ENCODE measurements at regions not wholly inside any gene's neighbourhood (a gene's known extent, or its start where the extent isn't known, plus 50 kb on each side); places are given as distances from the start of the nearest gene placed in this dataset.

DNA sequence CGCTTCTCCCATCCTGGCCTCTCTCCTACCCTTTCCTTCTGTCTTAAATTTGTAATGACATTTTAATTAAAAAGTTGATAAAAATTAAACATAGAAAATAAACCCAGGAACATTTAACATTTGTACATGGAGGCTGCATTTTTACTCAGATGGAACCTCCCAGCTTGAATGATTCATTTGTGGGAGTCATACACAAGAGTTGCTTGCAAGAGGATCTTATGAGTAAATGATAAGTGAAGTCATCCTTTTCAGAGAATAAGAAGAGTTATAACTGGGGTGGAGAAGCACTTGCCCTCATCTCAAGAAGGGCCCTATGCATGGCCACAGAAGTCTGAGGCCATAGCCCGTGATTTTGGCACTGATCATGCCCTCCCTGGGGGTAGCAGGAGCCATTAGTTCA lies 482.9 kb upstream of the BOD1L1 start:
- H3K4me3 Mint-ChIP-seq = no peak overlapping the region
- no peaks in the 10 kb centered on the region for H3K36me3 Mint-ChIP-seq (ENCODE audit: low read depth)
- H3K4me1 Mint-ChIP-seq (ENCODE audit: low read depth) = peaks cover 2% of the 10 kb centered on the region
- H3K9me3 Mint-ChIP-seq = peaks cover 14% of the 10 kb centered on the region
- no peak overlapping the region for H3K27ac Mint-ChIP-seq
- no peaks in the 10 kb centered on the region for H3K27me3 Mint-ChIP-seq (ENCODE audit: low read depth)
- DNase-seq (ENCODE audit: low spot score) = no peak

DNA sequence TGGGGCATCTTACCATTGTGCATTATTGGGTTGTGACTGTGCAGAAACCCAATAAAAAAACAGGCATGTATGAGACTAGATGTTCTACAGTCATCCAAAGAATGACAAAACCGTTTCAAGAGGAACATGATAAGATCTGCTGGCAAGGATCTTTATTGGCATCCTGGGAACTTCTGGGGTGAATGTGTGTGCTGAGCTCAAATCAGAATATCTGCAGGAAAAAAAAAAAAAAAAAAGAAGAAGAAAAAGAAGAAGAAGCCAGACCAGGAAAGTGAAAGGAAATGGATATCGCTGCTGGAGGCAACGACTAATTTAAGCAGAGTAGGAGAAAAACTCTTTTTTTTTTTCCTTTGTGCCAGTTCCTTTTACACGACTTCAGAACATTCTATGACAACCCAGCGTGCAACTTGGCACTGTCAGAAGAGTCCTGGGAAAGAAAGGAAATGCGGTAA lies 484.2 kb upstream of the BOD1L1 start:
- no peaks in the 10 kb centered on the region for H3K36me3 Mint-ChIP-seq (ENCODE audit: low read depth)
- H3K4me3 Mint-ChIP-seq = no peak overlapping the region
- H3K27me3 Mint-ChIP-seq (ENCODE audit: low read depth) = no peaks in the 10 kb centered on the region
- H3K4me1 Mint-ChIP-seq (ENCODE audit: low read depth) = peaks cover 2% of the 10 kb centered on the region
- peaks cover 11% of the 10 kb centered on the region for H3K9me3 Mint-ChIP-seq
- DNase-seq (ENCODE audit: low spot score) = no peak
- no peak overlapping the region for H3K27ac Mint-ChIP-seq

DNA sequence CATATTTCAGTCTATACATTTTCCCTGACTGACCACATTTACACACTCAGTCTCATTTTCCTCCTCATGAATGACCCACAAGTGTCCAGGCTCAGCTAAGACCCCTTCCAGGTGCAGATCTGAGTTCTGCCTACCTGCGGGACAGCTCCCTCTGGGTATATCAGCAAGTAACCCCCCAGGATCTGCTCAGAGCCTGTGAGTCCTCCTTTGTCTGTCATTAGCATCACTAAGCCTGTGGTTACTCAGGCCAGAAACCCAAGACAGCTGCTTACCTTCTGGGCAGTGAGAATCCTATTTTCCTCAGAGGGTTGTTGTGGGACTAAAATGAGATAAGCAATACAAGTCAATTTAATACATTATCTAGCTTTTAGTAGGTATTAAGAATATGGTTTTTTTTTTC lies 487.6 kb upstream of the BOD1L1 start:
- H3K4me1 Mint-ChIP-seq (ENCODE audit: low read depth) = peaks cover 2% of the 10 kb centered on the region
- no peak for DNase-seq (ENCODE audit: low spot score)
- H3K36me3 Mint-ChIP-seq (ENCODE audit: low read depth) = no peaks in the 10 kb centered on the region
- no peaks in the 10 kb centered on the region for H3K27me3 Mint-ChIP-seq (ENCODE audit: low read depth)
- H3K27ac Mint-ChIP-seq = no peak overlapping the region
- no peak overlapping the region for H3K4me3 Mint-ChIP-seq
- H3K9me3 Mint-ChIP-seq = no peaks in the 10 kb centered on the region

DNA sequence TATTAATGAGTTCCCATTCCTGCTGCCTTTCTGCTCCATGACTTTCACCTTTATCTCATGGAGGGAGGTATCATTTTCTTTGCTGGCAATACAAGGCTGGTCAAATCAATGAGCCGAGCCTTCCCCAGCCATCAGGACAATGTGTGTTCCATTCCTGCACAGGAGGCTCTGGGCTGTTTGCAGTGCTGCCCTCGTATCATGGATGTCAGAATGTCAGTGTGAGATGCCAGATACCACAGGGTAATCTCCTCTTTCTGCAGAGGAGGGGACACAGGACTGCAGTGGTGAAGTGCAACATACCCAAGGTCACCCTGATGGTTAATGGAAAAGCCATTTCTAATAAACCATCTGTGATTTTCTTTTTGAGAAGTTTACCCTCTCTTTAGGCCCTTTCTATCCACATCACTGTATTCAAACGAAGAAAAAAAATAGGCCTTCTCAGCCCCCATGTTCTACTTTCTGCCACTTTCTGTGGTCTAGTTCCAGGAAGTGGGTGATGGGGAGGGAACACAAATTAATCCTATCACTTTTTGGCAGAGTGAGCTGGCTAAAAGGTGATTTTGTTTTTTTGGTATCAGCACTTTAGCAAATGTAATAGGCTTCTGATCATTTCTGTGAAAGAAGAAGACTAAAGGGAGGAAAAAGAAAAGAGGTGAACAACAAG lies 490.2 kb upstream of the BOD1L1 start:
- H3K36me3 Mint-ChIP-seq (ENCODE audit: low read depth) = no peaks in the 10 kb centered on the region
- no peak for DNase-seq (ENCODE audit: low spot score)
- no peak overlapping the region for H3K4me3 Mint-ChIP-seq
- no peaks in the 10 kb centered on the region for H3K27me3 Mint-ChIP-seq (ENCODE audit: low read depth)
- H3K27ac Mint-ChIP-seq = no peak overlapping the region
- H3K9me3 Mint-ChIP-seq = no peaks in the 10 kb centered on the region
- no peaks in the 10 kb centered on the region for H3K4me1 Mint-ChIP-seq (ENCODE audit: low read depth)

DNA sequence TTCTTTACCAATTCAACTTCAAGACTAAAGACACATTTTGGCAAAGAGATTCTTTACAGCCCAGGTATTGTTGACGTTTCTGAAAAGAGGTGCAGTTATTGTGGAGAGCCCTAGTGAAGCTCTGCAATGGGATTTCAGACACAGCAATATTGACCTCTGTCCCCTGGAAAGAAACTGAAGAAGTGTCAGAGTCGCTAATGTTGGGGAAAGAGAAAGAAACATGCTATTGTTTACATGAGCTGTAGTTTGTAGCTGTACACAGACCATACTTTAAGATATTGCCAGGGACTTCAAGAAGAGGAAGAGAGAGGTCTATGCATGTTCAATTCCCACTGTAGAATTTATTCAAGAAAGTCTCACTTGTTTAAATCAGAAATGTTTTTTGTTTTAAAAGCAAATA lies 497.3 kb upstream of the BOD1L1 start:
- no peak overlapping the region for H3K27ac Mint-ChIP-seq
- H3K36me3 Mint-ChIP-seq (ENCODE audit: low read depth) = no peaks in the 10 kb centered on the region
- no peak for DNase-seq (ENCODE audit: low spot score)
- H3K4me3 Mint-ChIP-seq = no peak overlapping the region
- peaks cover 2% of the 10 kb centered on the region for H3K27me3 Mint-ChIP-seq (ENCODE audit: low read depth)
- H3K9me3 Mint-ChIP-seq = no peaks in the 10 kb centered on the region
- no peaks in the 10 kb centered on the region for H3K4me1 Mint-ChIP-seq (ENCODE audit: low read depth)

DNA sequence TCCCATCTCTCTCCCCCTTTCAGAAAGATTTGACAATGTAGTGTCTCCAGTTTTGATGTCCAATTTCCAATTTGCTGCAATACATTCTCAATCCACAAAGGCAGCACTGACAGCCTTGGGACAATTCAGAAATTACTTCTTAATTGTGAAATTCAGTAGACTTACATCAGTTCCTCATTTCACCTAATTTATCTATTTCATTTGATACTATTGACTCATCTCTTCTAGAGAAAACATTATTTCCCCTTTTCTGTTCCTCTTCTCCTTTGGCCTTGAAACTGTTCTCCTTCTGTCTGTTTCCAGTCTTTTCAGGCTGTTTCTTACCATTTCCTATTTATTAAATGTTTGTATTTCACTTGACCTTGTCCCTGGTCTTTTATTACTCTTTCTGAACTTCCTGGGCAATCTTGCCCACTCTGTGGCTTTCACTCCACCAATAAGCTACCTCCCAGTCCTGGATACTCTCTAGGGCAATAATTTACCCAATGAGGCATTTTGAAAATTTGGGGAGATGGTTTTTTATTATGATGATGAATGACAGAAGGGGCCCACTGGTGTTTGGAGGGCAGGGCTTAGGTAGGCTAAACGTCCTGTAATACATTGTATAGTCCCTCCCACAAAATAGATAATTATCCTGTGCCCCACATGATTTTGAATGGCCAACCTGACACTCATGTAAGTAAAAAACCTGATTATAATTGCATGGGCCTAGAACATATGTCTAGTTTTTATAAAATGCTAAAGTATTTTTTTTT lies 498.0 kb upstream of the BOD1L1 start:
- no peaks in the 10 kb centered on the region for H3K4me1 Mint-ChIP-seq (ENCODE audit: low read depth)
- H3K4me3 Mint-ChIP-seq = no peak overlapping the region
- DNase-seq (ENCODE audit: low spot score) = no peak
- H3K36me3 Mint-ChIP-seq (ENCODE audit: low read depth) = no peaks in the 10 kb centered on the region
- peaks cover 2% of the 10 kb centered on the region for H3K27me3 Mint-ChIP-seq (ENCODE audit: low read depth)
- no peak overlapping the region for H3K27ac Mint-ChIP-seq
- H3K9me3 Mint-ChIP-seq = no peaks in the 10 kb centered on the region

DNA sequence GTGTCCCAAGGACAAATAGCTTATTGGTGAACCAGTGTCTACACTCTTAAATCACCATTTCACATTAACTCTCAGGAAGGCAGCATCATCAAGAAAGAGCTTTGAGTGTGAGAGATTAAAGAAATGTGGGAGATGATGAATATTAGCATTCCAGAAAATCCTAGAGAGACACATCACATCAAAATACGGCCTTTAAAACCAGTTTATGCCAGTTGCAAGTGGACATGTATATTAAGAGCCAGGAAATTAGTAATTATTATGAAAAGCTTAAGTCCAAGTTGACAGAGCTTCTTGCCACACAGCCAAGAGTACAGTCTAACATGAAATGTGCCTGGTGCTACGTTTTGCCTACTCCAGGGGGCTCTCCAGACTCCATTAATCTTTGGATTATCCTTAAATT lies 503.0 kb upstream of the BOD1L1 start:
- H3K36me3 Mint-ChIP-seq (ENCODE audit: low read depth) = no peaks in the 10 kb centered on the region
- no peak overlapping the region for H3K27ac Mint-ChIP-seq
- H3K4me3 Mint-ChIP-seq = no peak overlapping the region
- no peak for DNase-seq (ENCODE audit: low spot score)
- no peaks in the 10 kb centered on the region for H3K9me3 Mint-ChIP-seq
- H3K4me1 Mint-ChIP-seq (ENCODE audit: low read depth) = no peaks in the 10 kb centered on the region
- no peaks in the 10 kb centered on the region for H3K27me3 Mint-ChIP-seq (ENCODE audit: low read depth)

DNA sequence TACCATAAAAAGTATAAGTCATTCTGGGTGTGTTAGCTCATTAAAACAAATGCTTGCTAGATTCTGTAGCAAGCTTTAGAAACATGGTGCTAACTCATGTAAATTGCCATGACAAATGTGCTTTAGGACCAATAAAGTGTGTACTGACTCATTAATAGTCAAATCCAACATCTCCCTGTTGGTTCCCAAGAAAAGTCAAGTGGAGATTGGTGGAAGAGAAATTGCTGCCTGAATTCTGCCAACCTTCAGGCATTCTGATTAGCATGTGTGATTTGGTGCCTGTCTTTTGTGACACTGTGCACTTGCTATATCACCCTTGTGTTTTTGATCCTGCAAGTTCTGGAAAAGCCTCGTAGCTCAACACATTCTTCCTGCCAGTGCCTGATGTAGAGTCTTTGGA lies 503.8 kb upstream of the BOD1L1 start:
- no peak overlapping the region for H3K4me3 Mint-ChIP-seq
- H3K27ac Mint-ChIP-seq = no peak overlapping the region
- no peaks in the 10 kb centered on the region for H3K27me3 Mint-ChIP-seq (ENCODE audit: low read depth)
- H3K9me3 Mint-ChIP-seq = no peaks in the 10 kb centered on the region
- no peak for DNase-seq (ENCODE audit: low spot score)
- no peaks in the 10 kb centered on the region for H3K4me1 Mint-ChIP-seq (ENCODE audit: low read depth)
- H3K36me3 Mint-ChIP-seq (ENCODE audit: low read depth) = no peaks in the 10 kb centered on the region

DNA sequence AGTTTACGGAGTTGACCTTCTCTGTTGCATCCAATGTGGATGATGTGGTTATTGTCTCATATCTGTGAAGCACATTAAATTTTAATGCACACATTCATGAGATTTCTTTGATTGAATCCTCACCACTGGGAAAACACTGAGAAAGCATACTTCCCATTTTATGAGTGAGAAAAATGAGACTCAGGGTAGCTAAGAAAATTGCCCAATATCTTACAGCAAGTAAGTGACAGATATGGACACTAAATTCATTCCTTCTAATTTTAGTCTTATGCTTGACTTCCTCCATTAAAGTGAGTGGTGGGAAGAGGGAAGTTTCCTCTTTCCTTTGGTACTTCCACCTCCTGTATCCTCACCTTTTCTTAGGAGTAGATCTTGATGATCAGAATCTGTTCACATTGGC lies 504.8 kb upstream of the BOD1L1 start:
- no peak for DNase-seq (ENCODE audit: low spot score)
- Mint-ChIP-seq H3K27ac (no peak overlapping the region), H3K9me3 (no peaks in the 10 kb centered on the region), H3K27me3 (ENCODE audit: low read depth) (no peaks in the 10 kb centered on the region), H3K4me1 (ENCODE audit: low read depth) (no peaks in the 10 kb centered on the region), H3K4me3 (no peak overlapping the region), H3K36me3 (ENCODE audit: low read depth) (no peaks in the 10 kb centered on the region)

DNA sequence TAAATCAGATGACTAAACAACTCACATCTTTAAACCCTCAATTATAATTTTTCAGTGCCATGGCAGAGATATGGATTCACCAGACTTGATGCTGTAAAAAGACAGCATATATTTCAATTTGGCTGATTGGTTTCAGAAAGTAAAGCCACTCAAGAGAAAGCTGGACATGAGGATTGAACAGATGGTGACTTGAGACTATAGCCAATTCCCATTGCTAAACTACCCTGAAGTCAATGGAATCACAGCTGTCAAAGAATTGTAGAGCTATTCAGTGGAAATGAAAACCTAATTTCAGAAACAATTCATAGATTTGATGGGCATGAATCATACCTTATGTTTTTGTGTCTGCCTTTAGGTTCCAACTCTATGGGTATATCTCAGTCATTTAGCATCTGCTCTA lies 510.6 kb upstream of the BOD1L1 start:
- Mint-ChIP-seq H3K36me3 (ENCODE audit: low read depth) (no peaks in the 10 kb centered on the region), H3K27me3 (ENCODE audit: low read depth) (no peaks in the 10 kb centered on the region), H3K27ac (no peak overlapping the region), H3K4me3 (no peak overlapping the region), H3K9me3 (no peaks in the 10 kb centered on the region), H3K4me1 (ENCODE audit: low read depth) (no peaks in the 10 kb centered on the region)
- DNase-seq (ENCODE audit: low spot score) = no peak

DNA sequence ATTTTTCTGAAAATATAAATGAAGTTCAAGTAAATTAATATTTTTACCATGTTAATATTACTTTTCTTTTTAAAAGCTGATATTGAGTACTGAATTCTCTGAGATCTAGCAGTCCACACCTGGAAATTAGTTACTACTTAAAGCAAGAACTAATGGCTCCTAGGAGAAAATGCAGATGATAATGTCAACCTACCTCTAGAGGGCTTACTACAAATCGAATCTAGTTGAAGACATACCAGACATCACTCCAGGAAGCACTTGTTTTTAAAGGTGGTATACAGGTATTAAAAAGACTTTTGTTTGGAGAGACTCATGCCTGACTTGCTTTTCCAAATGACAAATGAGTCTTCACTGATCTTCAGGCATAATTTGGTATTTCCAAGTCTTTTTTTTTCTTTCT lies 516.4 kb upstream of the BOD1L1 start:
- no peaks in the 10 kb centered on the region for H3K36me3 Mint-ChIP-seq (ENCODE audit: low read depth)

DNA sequence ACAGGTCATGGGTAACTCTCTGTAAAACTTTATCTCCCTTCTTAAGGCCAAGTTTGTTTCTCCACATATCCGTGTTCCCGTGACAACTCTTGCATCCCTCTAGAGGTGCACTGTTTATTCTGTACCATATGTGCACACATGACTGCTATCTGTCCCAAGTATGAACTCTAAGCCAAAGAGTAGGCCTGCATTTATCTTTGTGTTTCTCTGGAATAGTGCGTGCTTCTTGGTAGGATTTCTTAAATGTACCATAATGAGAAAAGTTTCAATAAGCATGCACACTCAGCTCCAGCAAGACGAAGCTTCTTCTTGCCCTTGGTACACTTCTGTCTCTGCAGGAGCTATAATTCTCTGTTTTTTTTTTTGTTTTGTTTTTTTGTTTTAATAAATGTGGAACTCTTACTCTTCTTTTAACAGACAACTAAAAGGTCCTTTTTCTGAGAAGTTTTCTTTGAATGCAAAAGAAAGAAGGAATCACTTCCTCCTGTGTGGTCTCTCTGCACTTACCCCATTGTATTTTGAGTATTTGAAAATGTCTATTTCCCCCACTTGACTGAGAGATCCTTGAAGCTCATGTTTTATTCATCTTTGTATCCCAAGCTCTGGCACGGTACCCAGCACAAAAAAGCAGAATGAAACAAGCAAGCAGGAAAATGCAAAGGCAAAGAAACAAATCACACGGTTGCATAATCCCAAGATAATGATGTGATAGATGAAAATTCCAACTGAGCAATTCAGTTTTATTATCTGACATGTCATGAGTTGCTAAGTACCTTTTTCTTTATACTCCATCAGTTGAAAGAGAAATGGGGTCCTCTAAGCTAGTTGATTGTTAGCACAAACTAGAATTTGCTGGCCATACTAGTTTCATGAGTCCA lies 521.9 kb upstream of the BOD1L1 start:
- DNase-seq (ENCODE audit: low spot score) = no peak
- H3K27ac Mint-ChIP-seq = no peak overlapping the region

More for the DNA sequence above, 516.4 kb upstream of the BOD1L1 start:
- H3K9me3 Mint-ChIP-seq = no peaks in the 10 kb centered on the region
- no peaks in the 10 kb centered on the region for H3K4me1 Mint-ChIP-seq (ENCODE audit: low read depth)
- no peak overlapping the region for H3K27ac Mint-ChIP-seq
- H3K4me3 Mint-ChIP-seq = no peak overlapping the region
- H3K27me3 Mint-ChIP-seq (ENCODE audit: low read depth) = no peaks in the 10 kb centered on the region
- no peak for DNase-seq (ENCODE audit: low spot score)

DNA sequence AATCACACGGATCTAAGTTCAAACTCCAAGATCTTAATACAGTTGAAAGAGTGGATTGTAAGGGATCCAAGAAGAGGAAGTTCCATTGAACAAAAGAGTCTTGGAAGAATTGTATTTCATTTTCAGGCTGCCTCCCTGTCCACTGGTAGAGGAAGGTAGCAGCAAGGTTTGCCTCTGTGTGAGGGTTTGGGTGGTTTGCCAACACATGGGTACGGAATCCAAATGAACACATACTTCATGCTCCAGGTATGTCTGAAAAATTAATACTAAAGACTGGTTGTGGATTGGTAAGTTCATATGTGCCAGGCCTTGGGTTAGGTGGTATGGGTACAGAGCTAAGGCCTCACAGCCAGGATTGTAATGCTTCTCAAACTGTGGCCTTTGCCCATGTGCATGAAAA lies 523.6 kb upstream of the BOD1L1 start:
- no peak overlapping the region for H3K27ac Mint-ChIP-seq
- no peaks in the 10 kb centered on the region for H3K27me3 Mint-ChIP-seq (ENCODE audit: low read depth)
- DNase-seq (ENCODE audit: low spot score) = no peak
- H3K9me3 Mint-ChIP-seq = no peaks in the 10 kb centered on the region
- no peaks in the 10 kb centered on the region for H3K36me3 Mint-ChIP-seq (ENCODE audit: low read depth)
- no peaks in the 10 kb centered on the region for H3K4me1 Mint-ChIP-seq (ENCODE audit: low read depth)
- no peak overlapping the region for H3K4me3 Mint-ChIP-seq

More for the DNA sequence above, 521.9 kb upstream of the BOD1L1 start:
- Mint-ChIP-seq H3K4me3 (no peak overlapping the region), H3K27me3 (ENCODE audit: low read depth) (no peaks in the 10 kb centered on the region), H3K9me3 (no peaks in the 10 kb centered on the region), H3K36me3 (ENCODE audit: low read depth) (no peaks in the 10 kb centered on the region), H3K4me1 (ENCODE audit: low read depth) (no peaks in the 10 kb centered on the region)
